HG02763 (cell line): ENCODE measurements at regions not wholly inside any gene's neighbourhood (a gene's known extent, or its start where the extent isn't known, plus 50 kb on each side); places are given as distances from the start of the nearest gene placed in this dataset.

Experiments
- ATAC-seq: cut with Tn5 transposase; IDR thresholded peaks from one replicate; pipeline ENCODE4 v1.9.1; 2021; ENCODE audit warnings: mild to moderate bottlenecking, moderate library complexity; ENCODE audit not compliant: unreplicated experiment

GRCh38 chr5:136811551-136811950 lies 446.2 kb upstream of the TRPC7 start:
- ATAC-seq: no peak

DNA sequence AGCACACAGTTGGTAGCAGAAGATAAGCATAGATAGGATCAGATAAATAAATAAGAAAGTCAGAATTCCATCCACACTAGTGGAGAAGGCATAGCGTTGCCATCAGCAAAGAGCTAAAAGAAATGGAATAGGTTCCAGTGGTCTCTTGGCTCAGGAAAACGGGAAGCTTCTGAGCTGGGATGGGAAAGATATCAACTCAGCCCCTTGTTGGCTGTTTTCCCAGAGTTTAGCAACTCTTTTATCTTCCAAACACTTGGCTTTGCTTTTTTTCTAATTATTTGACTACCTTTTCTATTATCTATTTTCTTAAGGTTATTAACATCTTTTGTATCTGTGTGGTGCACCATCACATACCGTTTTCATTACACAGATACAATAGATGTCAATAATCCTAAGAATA lies 445.7 kb upstream of the TRPC7 start:
- no peak for ATAC-seq

DNA sequence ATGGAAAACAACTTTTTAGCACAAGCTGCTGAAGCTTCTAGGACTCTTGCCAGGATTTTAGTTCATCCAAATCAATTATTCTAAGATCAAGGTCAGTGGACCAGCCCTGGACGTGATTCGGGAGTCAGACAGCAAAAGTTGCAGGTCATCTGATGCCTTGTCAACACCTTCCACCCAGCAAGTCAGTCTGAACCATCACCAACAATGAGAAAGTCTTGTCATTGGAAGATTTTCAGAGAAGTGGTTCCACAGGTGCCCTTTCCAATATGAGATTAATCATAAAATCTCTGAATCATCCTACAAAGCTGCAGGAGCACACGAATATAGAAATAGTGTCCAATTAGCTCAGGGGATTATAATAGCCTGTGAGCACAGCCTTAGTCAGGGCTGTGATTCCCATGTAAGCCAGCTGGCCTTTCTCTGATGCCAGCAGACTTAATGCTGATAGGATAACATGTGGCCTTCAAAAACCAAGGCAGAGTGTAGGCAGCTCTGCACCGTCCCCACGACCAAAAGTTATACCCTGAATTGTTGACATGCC lies 445.0 kb upstream of the TRPC7 start:
- no peak for ATAC-seq

- ATAC-seq: no peak
Measured at GRCh38 chr5:136809382-136809781, 444.0 kb upstream of the TRPC7 start.

DNA sequence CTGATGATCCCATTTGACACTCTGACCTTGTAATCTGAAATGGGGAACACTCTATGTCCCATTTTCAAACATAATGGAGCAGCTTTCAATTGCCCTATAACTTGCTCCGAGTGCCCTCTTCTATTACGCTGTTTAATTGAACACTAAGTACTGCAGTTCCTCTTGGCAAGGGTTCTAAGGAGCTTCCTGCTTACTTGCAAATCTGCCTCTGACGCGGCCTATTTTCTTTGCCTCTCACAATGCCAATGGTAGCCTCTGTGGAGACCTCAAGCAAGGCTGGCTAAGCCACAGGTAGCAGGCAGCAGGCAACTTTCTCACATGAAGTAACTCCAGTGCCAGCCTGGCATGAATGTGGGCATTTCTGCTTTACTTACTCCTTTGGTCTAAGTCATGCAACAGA lies 443.4 kb upstream of the TRPC7 start:
- ATAC-seq: no peak

GRCh38 chr5:136805466-136805865 lies 440.1 kb upstream of the TRPC7 start:
- no peak for ATAC-seq

- no peak for ATAC-seq
Measured at GRCh38 chr5:136802383-136802782, 437.0 kb upstream of the TRPC7 start.

- no peak for ATAC-seq
Measured at GRCh38 chr5:136799806-136800372, 434.5 kb upstream of the TRPC7 start.

DNA sequence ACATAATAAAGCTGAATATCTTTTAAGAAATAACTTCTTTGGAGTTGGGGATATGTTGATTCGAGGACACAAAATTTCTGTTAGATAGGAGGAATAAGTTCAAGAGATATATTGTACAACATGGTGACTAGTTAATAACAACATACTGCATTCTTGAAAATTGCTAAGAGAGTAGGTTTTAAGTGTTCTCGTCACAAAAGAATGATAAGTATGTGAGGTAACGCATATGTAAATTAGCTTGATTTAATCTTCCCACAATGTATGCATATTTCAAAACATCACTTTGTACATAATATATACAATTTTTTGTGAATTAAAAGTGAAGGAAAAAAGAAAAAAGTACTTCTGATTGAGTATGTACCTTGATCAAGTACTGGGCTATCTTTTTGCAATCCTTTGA lies 428.0 kb upstream of the TRPC7 start:
- ATAC-seq: no peak

DNA sequence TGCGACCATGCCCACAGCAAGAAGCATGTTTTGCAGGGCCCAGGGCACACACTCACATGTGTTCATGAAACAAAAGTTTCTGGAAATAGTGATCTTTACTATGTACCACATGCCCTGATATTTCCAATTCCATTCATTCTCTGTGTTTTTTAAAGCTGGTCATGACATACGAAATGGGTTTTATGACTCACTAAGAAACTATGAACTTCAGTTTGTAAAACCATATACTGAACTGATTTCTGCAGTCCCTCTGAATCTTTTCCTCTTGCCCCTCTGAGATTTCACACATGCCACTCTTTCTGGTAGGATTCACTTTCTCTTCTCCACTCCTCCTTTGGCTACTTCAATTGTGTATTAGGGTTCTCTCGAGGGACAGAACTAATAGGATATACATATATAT lies 416.1 kb upstream of the TRPC7 start:
- ATAC-seq: no peak

- ATAC-seq: no peak
Measured at GRCh38 chr5:136780518-136780917, 415.2 kb upstream of the TRPC7 start.

- ATAC-seq: no peak
Measured at GRCh38 chr5:136776022-136776927, 410.9 kb upstream of the TRPC7 start.

- ATAC-seq: no peak
Measured at GRCh38 chr5:136772491-136772890, 407.1 kb upstream of the TRPC7 start.

GRCh38 chr5:136769900-136770684 lies 404.7 kb upstream of the TRPC7 start:
- ATAC-seq: peak; percentile 83

- no peak for ATAC-seq
Measured at GRCh38 chr5:136769093-136769492, 403.7 kb upstream of the TRPC7 start.

- no peak for ATAC-seq
Measured at GRCh38 chr5:136768457-136768856, 403.1 kb upstream of the TRPC7 start.

DNA sequence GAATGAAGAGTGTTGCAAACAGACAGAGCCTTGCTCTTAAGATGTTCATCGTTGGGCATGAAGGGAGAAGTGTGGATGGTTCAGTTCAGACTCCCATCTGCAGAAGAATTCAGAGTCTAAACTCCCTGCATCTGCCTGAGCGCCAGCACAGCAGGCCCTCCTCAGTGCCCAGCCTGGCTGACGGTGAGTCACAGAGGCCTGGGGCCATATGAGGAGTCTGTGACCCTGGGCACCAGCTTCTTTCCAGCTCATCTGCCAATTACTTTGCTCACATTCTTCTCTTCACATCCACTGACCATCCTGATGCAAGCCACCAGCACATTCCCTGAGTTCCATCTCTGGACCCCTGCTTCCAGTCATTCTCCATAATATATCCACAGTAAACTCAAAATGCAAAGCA lies 401.1 kb upstream of the TRPC7 start:
- no peak for ATAC-seq

DNA sequence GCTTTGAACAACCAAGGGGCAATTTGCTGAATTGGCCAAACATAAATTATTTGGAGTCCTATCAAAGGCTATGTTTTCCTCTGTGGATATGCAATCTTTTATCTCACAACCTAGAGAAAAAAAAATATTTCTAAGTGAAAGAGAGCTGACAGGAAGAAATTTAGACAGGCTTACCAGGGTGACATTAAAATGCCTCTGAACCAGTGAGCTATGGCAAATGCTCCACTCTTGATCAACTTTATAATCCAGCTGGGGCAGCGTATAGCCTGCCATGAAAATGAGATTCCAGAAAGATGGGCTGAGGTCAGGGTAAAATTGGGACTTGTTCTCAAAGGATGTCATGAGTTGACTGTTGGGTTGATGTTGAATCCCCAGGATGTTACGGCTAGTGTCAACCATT lies 399.3 kb upstream of the TRPC7 start:
- no peak for ATAC-seq

DNA sequence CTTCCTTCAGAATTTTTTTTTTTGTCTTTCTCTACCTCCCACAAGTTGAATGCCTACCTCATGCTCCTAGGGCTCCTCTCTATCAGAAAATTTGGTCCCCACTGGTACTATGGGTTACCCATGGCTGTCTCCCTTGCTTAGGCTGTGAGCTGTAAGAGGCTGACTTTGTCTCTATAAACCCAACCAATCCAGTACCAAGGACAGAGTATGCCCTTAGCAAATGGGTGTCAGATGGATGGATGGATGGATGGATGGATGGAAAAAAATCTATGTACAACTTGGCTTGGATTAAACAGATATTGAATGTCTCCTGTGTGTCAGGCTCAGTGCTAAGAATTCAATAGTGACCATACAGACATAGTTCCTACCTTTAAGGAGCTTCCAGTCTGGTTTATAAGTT lies 398.2 kb upstream of the TRPC7 start:
- no peak for ATAC-seq

DNA sequence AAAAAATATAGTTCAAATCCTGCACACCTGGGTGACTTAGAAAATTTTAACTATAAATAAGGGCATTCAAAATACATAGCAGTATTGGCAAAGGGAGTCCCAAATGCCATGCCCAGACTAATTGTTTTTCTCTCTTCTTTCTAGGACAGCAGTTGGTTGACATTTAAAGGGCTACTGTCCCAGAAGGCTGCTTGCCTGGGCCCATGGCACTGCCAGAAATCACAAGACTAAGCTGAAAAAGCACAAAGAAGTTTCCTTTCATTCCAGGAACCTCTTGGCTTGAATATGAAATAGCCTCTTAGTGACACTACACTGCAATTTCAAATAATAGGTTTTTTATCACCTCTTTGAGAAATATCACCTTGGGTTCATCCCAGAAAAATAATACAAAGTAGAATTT lies 388.9 kb upstream of the TRPC7 start:
- no peak for ATAC-seq

- ATAC-seq: no peak
Measured at GRCh38 chr5:136750224-136750862, 385.0 kb upstream of the TRPC7 start.
